Natural killer cell (primary cell): ENCODE measurements at regions not wholly inside any gene's neighbourhood (a gene's known extent, or its start where the extent isn't known, plus 50 kb on each side); places are given as distances from the start of the nearest gene placed in this dataset.

Source experiments
- ATAC-seq, 3 donors: fragments of 150-1000 bp in 2 of 3; fragments of 200-7000 bp in 1 of 3; cut with Tn5 transposase; 1 replicate in 1 of 3; 2 replicates in 2 of 3; pipeline ENCODE4 v1.10.0; 2021; ENCODE audit warnings: mild to moderate bottlenecking in 2 of 3, moderate library complexity in 2 of 3
- DNase-seq, 2 donors: peaks; one replicate each; pipeline versions ENCODE4 v3.0.0 to v3.0.0-alpha.2; 2013 to 2021; ENCODE audit warnings: mixed read lengths in 1 of 2
- H3K27ac ChIP-seq: one replicate; pipeline ENCODE4 v1.5.1; 2013; ENCODE audit warnings: mild to moderate bottlenecking, low read length
- H3K27me3 ChIP-seq: one replicate; pipeline ENCODE4 v1.6.1; 2013; ENCODE audit warnings: low read length; ENCODE audit not compliant: control insufficient read depth, insufficient read depth
- H3K36me3 ChIP-seq: one replicate; pipeline ENCODE4 v1.6.1; 2013; ENCODE audit warnings: low read length; ENCODE audit not compliant: control insufficient read depth, insufficient read depth
- H3K4me1 ChIP-seq: one replicate; pipeline ENCODE4 v1.6.1; 2013; ENCODE audit warnings: low read length; ENCODE audit not compliant: control insufficient read depth, insufficient read depth
- H3K4me3 ChIP-seq: one replicate; pipeline ENCODE4 v1.5.1; 2013; ENCODE audit warnings: low read length
- H3K9me3 ChIP-seq: one replicate; pipeline ENCODE4 v1.6.1; 2013; ENCODE audit warnings: low read length; ENCODE audit not compliant: control insufficient read depth, insufficient read depth
- H3K27ac Mint-ChIP-seq, 2 donors: one replicate each; pipeline ENCODE4 v1.8.0; 2022; ENCODE audit warnings: mild to moderate bottlenecking in 2 of 2, mixed read lengths in 2 of 2, moderate library complexity in 1 of 2
- H3K27me3 Mint-ChIP-seq, 2 donors: one replicate each; pipeline ENCODE4 v1.8.0; 2022; ENCODE audit warnings: low read depth in 2 of 2, mixed read lengths in 2 of 2
- H3K36me3 Mint-ChIP-seq: one replicate; pipeline ENCODE4 v1.8.0; 2022; ENCODE audit warnings: mixed read lengths
- H3K4me1 Mint-ChIP-seq, 2 donors: one replicate each; pipeline ENCODE4 v1.8.0; 2022; ENCODE audit warnings: mixed read lengths in 2 of 2
- H3K4me3 Mint-ChIP-seq: one replicate; pipeline ENCODE4 v1.8.0; 2022; ENCODE audit warnings: mild to moderate bottlenecking, moderate library complexity, mixed read lengths
- H3K9me3 Mint-ChIP-seq, 2 donors: one replicate each; pipeline ENCODE4 v1.8.0; 2022; ENCODE audit warnings: mixed read lengths in 2 of 2
- CTCF ChIP-seq: fragments of 200-600 bp; IDR thresholded peaks from one replicate; pipeline ENCODE4 v1.8.0; 2022; ENCODE audit warnings: antibody characterized with exemption
- WGBS: methylation state at CpG from one replicate; pipeline ENCODE4 v1.1.7; 2013; ENCODE audit warnings: missing lambda C conversion rate; ENCODE audit not compliant: insufficient coverage; 5-methylcytosine and 5-hydroxymethylcytosine counted together
- intact Hi-C: fragments of 100-400 bp; cut with micrococcal nuclease; formaldehyde crosslinking; loops from one replicate; pipeline ENCODE4 v1.14.2; 2022

- Histone ChIP-seq H3K4me3 (no peak overlapping the region), H3K27ac (no peak overlapping the region), H3K36me3 (no peaks in the 10 kb centered on the region), H3K9me3 (no peaks in the 10 kb centered on the region), H3K27me3 (no peaks in the 10 kb centered on the region), H3K4me1 (no peaks in the 10 kb centered on the region)
- Mint-ChIP-seq H3K4me1 (no peaks in the 10 kb centered on the region), H3K27ac (no peak overlapping the region), H3K9me3 (peaks cover 7% of the 10 kb centered on the region in 2 donors), H3K36me3 (no peaks in the 10 kb centered on the region), H3K4me3 (no peak overlapping the region), H3K27me3 (no peaks in the 10 kb centered on the region)
- DNase-seq, result no peak
- 91% methylated on average over 4 of the region's 4 CpGs for WGBS
- no peak for TF ChIP-seq CTCF
- ATAC-seq, result no peak
- intact Hi-C loops, result no loop called here
Observed at GRCh38 chr6:104597541-104598050, 262.1 kb downstream of the HACE1 start.

- H3K4me3 ChIP-seq, result no peak overlapping the region
- H3K4me1 ChIP-seq, result no peaks in the 10 kb centered on the region
- Mint-ChIP-seq H3K9me3 (peaks cover 7% of the 10 kb centered on the region in 2 donors), H3K27ac (no peak overlapping the region), H3K27me3 (no peaks in the 10 kb centered on the region), H3K4me3 (no peak overlapping the region), H3K4me1 (no peaks in the 10 kb centered on the region), H3K36me3 (no peaks in the 10 kb centered on the region)
- TF ChIP-seq CTCF, result no peak
- WGBS, result 35% methylated on average over 1 of the region's 1 CpG
- H3K36me3 ChIP-seq, result no peaks in the 10 kb centered on the region
- no peak overlapping the region for H3K27ac ChIP-seq
- intact Hi-C loops, result no loop called here
- H3K27me3 ChIP-seq, result no peaks in the 10 kb centered on the region
- no peaks in the 10 kb centered on the region for H3K9me3 ChIP-seq
- DNase-seq, result no peak
- ATAC-seq, result no peak
Observed at GRCh38 chr6:104596091-104596490, 263.6 kb downstream of the HACE1 start.

GRCh38 chr6:104595311-104595820, 264.4 kb downstream of the HACE1 start:
- Mint-ChIP-seq H3K4me1 (no peaks in the 10 kb centered on the region), H3K9me3 (peaks cover 7% of the 10 kb centered on the region in 2 donors), H3K36me3 (no peaks in the 10 kb centered on the region), H3K27ac (no peak overlapping the region), H3K27me3 (no peaks in the 10 kb centered on the region), H3K4me3 (no peak overlapping the region)
- Histone ChIP-seq H3K9me3 (no peaks in the 10 kb centered on the region), H3K4me1 (no peaks in the 10 kb centered on the region), H3K36me3 (no peaks in the 10 kb centered on the region), H3K4me3 (no peak overlapping the region), H3K27ac (no peak overlapping the region), H3K27me3 (no peaks in the 10 kb centered on the region)
- intact Hi-C loops, result no loop called here
- ATAC-seq (no peak), DNase-seq (no peak)
- WGBS, result 73% methylated on average over 2 of the region's 2 CpGs
- no peak for TF ChIP-seq CTCF
